Heart left ventricle (tissue), 16 donors: ENCODE measurements at regions not wholly inside any gene's neighbourhood (a gene's known extent, or its start where the extent isn't known, plus 50 kb on each side); places are given as distances from the start of the nearest gene placed in this dataset.
A peak's percentile ranks its signal among the peaks of the same experiment; 100 is the strongest.

Experiments used
- ATAC-seq, 4 donors: fragments of 200-7000 bp; cut with Tn5 transposase; one replicate each; pipeline ENCODE4 v1.9.1; 2020 to 2022; ENCODE audit warnings: moderate library complexity in 4 of 4, mild to moderate bottlenecking in 3 of 4, moderate number of reproducible peaks in 1 of 4
- DNase-seq, 5 donors: peaks; one replicate each; pipeline ENCODE4 v3.0.0-alpha.2; 2020
- H3K27ac ChIP-seq, 12 donors: fragments of 200-600 bp; sonication (generic) in 4 of 12; one replicate each; pipeline versions ENCODE4 v1.5.0 to v1.8.0; 2016 to 2022; ENCODE audit warnings: mild to moderate bottlenecking in 2 of 12
- H3K27me3 ChIP-seq, 9 donors: fragments of 200-600 bp; sonication (generic) in 2 of 9; one replicate each; pipeline versions ENCODE4 v1.5.1 to v1.8.0; 2016 to 2022; ENCODE audit warnings: mild to moderate bottlenecking in 3 of 9
- H3K36me3 ChIP-seq, 9 donors: fragments of 200-600 bp; sonication (generic) in 2 of 9; one replicate each; pipeline versions ENCODE4 v1.5.0 to v1.8.0; 2018 to 2022; ENCODE audit warnings: mild to moderate bottlenecking in 2 of 9
- H3K4me1 ChIP-seq, 12 donors: fragments of 200-600 bp; sonication (generic) in 4 of 12; one replicate each; pipeline versions ENCODE4 v1.5.0 to v1.8.0; 2016 to 2022; ENCODE audit warnings: mild to moderate bottlenecking in 3 of 12
- H3K4me3 ChIP-seq, 12 donors: fragments of 200-600 bp; sonication (generic) in 4 of 12; one replicate each; pipeline versions ENCODE4 v1.5.0 to v1.8.0; 2017 to 2022; ENCODE audit warnings: mild to moderate bottlenecking in 9 of 12, moderate library complexity in 4 of 12
- H3K9me3 ChIP-seq, 12 donors: fragments of 200-600 bp; sonication (generic) in 4 of 12; one replicate each; pipeline versions ENCODE4 v1.5.0 to v1.8.0; 2016 to 2022; ENCODE audit warnings: mild to moderate bottlenecking in 1 of 12
- CTCF ChIP-seq, 12 donors: fragments of 200-600 bp; sonication (generic) in 4 of 12; IDR thresholded peaks; one replicate each; pipeline versions ENCODE4 v1.5.0 to v1.8.0; 2018 to 2022; ENCODE audit warnings: antibody characterized with exemption in 12 of 12, mild to moderate bottlenecking in 5 of 12
- POLR2A ChIP-seq, 2 donors: fragments of 450-650 bp; IDR thresholded peaks; one replicate each; pipeline ENCODE4 v1.6.1; 2017; ENCODE audit warnings: antibody characterized with exemption in 2 of 2, mild to moderate bottlenecking in 2 of 2, moderate library complexity in 2 of 2
- WGBS, 4 donors: extraction: QIAGEN DNeasy Blood & Tissue Kit in 2 of 4; methylation state at CpG; one replicate each; pipeline versions ENCODE4 v1.1.5 to v1.1.7; 2013 to 2018; 5-methylcytosine and 5-hydroxymethylcytosine counted together
- intact Hi-C, 10 donors: fragments of 100-400 bp; cut with DNase I; formaldehyde crosslinking; loops; one replicate each; pipeline versions ENCODE4 v1.11.1 to v1.14.2; 2022
- donor health status: ischemic (EF 13 %, LVEDD 7.1; RV severe dilation, severe dysfunction).
- donor health status: healthy with polysubstance abuse.
- donor health status: DM: no; HTN: yes; CAD: no.
- donor health status: DM: no; HTN: no; CAD: no.
- donor health status: ischemic (EF 25% LVEDD 6.9; RV normal size, moderate dysfunction).
- donor health status: ischemic (EF 25% LVEDD 5.7; RV mildly dilated, moderate dysfunction).
- donor health status: healthy.
- donor health status: DM: yes; HTN: yes; CAD: no.
- donor health status: ischemic (EF 35%, LVEDD 5.7; RV mildly dilated, moderate dysfunction).
- donor health status: nonischemic (EF 11% LVEDD 7.7; RV severe dilation, severe dysfunction).
- donor health status: DM: yes; HTN: yes; CAD: no.
- donor health status: PGD.
- donor health status: ischemic (EF 29% LVEDD 5.4; RV normal size, mild dysfunction).
- donor health status: nonischemic (EF 23%, LVEDD 6.1; RV moderate dilation, normal function).

DNA sequence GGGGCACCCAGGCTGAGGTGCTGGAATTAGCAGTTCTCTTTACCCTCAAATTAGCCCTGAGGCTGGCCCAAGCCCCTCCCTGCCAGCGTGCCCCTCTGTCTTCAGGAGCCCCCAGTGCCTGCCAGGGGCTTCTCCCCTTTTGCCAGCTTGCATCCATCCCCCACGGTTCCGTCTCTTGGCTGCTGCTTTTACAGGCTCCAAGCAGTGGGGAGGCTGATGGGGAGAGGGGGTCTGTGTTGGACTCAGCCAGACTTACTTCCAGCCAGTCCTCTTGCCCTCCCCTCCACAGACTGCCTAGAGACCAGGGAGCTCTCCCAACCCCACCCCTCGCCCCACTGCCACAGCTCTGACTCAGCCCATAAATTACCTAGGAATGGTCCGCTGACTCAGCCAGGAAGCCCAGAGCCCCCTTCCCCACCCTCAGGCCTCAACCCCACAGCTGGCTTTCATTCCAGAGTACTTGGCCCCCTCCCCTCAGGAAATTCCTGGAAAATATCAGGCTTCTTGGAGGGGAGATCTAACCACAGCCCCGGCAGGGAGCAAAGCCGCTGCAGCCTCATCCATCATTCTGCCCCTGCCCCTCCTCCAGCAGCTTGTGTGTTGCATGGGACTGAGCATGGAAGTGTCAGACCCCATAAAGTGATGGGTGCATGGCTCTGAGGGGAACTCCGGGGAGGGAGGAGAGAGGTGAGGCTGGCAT, 184.6 kb downstream of the ZFP36L2 start:
- H3K27me3 ChIP-seq: no peaks in the 10 kb centered on the region
- no peaks in the 10 kb centered on the region for H3K36me3 ChIP-seq
- ATAC-seq (peak in 1 of 4 donors; percentile 30), DNase-seq (peak in 1 of 5 donors; percentile 41)
- no peak overlapping the region for H3K4me3 ChIP-seq
- no peaks in the 10 kb centered on the region for H3K9me3 ChIP-seq
- WGBS, 4 donors: 76 to 90% (median 87%) methylated on average over 7 to 8 of the region's 8 CpGs
- no peak overlapping the region for H3K27ac ChIP-seq
- H3K4me1 ChIP-seq: peaks cover 0 to 40% (median 15%) of the 10 kb centered on the region in 12 donors
- TF ChIP-seq POLR2A (IDR thresholded peaks at IDR 0.05): no peak
- no peak for TF ChIP-seq CTCF (IDR thresholded peaks at IDR 0.05)
- intact Hi-C loops: no loop called here

GRCh38 chr2:43041173-43041591, 185.2 kb downstream of the ZFP36L2 start:
- Histone ChIP-seq H3K27ac (no peak overlapping the region), H3K27me3 (no peaks in the 10 kb centered on the region), H3K9me3 (no peaks in the 10 kb centered on the region), H3K36me3 (no peaks in the 10 kb centered on the region), H3K4me3 (no peak overlapping the region), H3K4me1 (peaks cover 0 to 34% (median 10%) of the 10 kb centered on the region in 12 donors)
- intact Hi-C loops: no loop called here
- DNase-seq (no peak), ATAC-seq (no peak)
- WGBS, 4 donors: 94 to 100% (median 96%) methylated on average over 4 of the region's 4 CpGs
- TF ChIP-seq POLR2A (IDR thresholded peaks at IDR 0.05) (no peak), CTCF (IDR thresholded peaks at IDR 0.05) (no peak)

GRCh38 chr2:43040084-43040854, 186.1 kb downstream of the ZFP36L2 start:
- no peak overlapping the region for H3K4me3 ChIP-seq
- no peak for ATAC-seq
- intact Hi-C loops: no loop called here
- peaks cover 0 to 27% (median 7%) of the 10 kb centered on the region in 12 donors for H3K4me1 ChIP-seq
- no peak overlapping the region for H3K27ac ChIP-seq
- H3K9me3 ChIP-seq: no peaks in the 10 kb centered on the region
- DNase-seq: no peak
- 88 to 97% (median 92%) methylated on average over 10 of the region's 10 CpGs for WGBS, 4 donors
- no peaks in the 10 kb centered on the region for H3K36me3 ChIP-seq
- H3K27me3 ChIP-seq: no peaks in the 10 kb centered on the region
- no peak for TF ChIP-seq CTCF (IDR thresholded peaks at IDR 0.05)
- no peak for TF ChIP-seq POLR2A (IDR thresholded peaks at IDR 0.05)

DNA sequence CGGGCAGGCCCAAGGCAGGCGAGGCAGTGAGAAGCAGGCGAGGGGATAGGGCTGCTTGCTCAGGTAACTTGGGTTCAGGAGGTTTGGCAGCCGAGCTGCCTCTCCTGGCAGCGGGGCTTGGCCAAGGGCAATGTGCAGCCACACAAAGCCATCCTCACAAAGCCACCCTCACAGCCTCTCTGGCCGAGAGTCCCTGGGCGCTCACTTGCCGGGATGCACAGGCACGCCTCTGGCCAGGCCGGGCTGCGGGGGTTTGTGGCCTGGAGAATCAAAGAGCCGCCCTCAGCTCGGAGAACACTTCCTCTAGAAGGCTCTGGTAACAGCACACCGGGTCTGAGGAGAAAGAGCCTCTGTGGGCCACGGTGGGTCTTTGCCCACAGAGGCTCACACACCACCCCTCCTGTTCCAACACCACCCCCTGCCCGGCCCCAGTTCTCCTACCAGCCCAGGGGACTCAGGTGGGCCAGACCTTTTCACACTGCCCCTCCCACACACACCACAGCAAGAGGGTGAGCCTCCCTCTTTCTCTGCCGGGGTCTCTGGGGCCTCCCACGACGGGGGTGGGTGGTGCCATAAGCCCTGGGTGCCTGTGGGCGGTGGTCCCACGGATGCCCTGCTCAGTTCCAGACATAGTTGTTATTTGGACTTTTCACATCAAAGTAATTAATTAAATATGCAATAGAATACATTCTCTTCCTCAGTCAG, 186.9 kb downstream of the ZFP36L2 start:
- H3K9me3 ChIP-seq: no peaks in the 10 kb centered on the region
- intact Hi-C loops: no loop called here
- H3K27me3 ChIP-seq: no peaks in the 10 kb centered on the region
- peaks cover 0 to 24% (median 5%) of the 10 kb centered on the region in 12 donors for H3K4me1 ChIP-seq
- WGBS, 4 donors: 84 to 91% (median 89%) methylated on average over 8 to 21 of the region's 21 CpGs
- H3K27ac ChIP-seq: no peak overlapping the region
- TF ChIP-seq CTCF (IDR thresholded peaks at IDR 0.05) (no peak), POLR2A (IDR thresholded peaks at IDR 0.05) (no peak)
- ATAC-seq (no peak), DNase-seq (no peak)
- H3K4me3 ChIP-seq: no peak overlapping the region
- no peaks in the 10 kb centered on the region for H3K36me3 ChIP-seq
